ENCODE measurements at regions not wholly inside any gene's neighbourhood (a gene's known extent, or its start where the extent isn't known, plus 50 kb on each side); places are given as distances from the start of the nearest gene placed in this dataset.

DNA sequence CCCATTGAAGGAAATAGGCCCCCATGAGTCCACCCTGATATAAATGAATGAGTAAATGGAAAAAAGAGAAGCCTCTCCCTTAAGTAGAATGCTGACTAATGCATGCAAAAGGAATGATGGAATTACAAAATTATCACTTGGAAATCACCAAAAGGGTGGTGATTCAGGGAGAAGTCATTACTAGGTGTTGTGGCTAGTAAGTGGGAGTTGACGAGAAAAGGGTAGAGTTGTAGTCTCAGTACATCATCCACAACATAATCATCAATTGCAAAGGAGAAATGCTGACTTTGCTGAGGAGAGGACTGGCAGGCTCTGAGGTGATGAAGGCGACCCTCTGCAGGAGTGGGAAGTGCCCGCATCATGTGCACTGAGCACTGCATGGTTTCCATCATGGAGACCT, 201.5 kb upstream of the S1PR3 start:
- Histone ChIP-seq H3K4me2 (ENCODE audit: low read depth, low read length) (no peak overlapping the region), H3K36me3 (replicated peaks in 1 of 2; ENCODE audit: control insufficient read depth in 1 of 2, insufficient read depth in 2 of 2, low read length in 2 of 2) (no peaks in the 10 kb centered on the region), H3K79me2 (ENCODE audit: insufficient read depth, low read length) (no peaks in the 10 kb centered on the region), H3K4me1 (ENCODE audit: insufficient read depth, low read length) (no peaks in the 10 kb centered on the region), H3K27me3 (ENCODE audit: control insufficient read depth in 1 of 2, insufficient read depth in 2 of 2, low read length in 2 of 2) (peaks cover 0 to 7% of the 10 kb centered on the region in 2 experiments; a peak in 1 of 5 replicates), H3K9me3 (ENCODE audit: low read length) (no peaks in the 10 kb centered on the region), H4K20me1 (ENCODE audit: insufficient read depth, low read length) (no peaks in the 10 kb centered on the region), H3K27ac (ENCODE audit: extremely low read length, insufficient read depth, low read length) (no peak overlapping the region), H2AFZ (ENCODE audit: low read length) (no peak overlapping the region), H3K9ac (ENCODE audit: insufficient read depth, low read depth, low read length) (no peak overlapping the region), H3K4me3 (replicated peaks in 1 of 3; ENCODE audit: insufficient read depth in 1 of 3, low read depth in 2 of 3, low read length in 3 of 3) (no peak overlapping the region)
- TF ChIP-seq SNAI1 (CRISPR knock-in tag; IDR thresholded peaks at IDR 0.05; ENCODE audit: borderline replicate concordance) (no peak), ZFP90 (CRISPR knock-in tag; IDR thresholded peaks at IDR 0.05; ENCODE audit: borderline replicate concordance) (no peak), PRPF4 (IDR thresholded peaks at IDR 0.05; ENCODE audit: low read depth, low read length, poor library complexity, severe bottlenecking) (no peak), HDAC6 (IDR thresholded peaks at IDR 0.05; ENCODE audit: low read depth, low read length) (no peak), KLF11 (CRISPR knock-in tag; IDR thresholded peaks at IDR 0.05) (no peak), USF2 (IDR thresholded peaks at IDR 0.05; ENCODE audit: low read depth, low read length) (no peak), USF2 (CRISPR knock-in tag; IDR thresholded peaks at IDR 0.05; ENCODE audit: borderline replicate concordance) (no peak), HNF1A (IDR thresholded peaks at IDR 0.05; ENCODE audit: low read depth) (no peak), HNF1A (CRISPR knock-in tag; IDR thresholded peaks at IDR 0.05; ENCODE audit: borderline replicate concordance) (no peak), ZNF232 (CRISPR knock-in tag; IDR thresholded peaks at IDR 0.05; ENCODE audit: borderline replicate concordance) (no peak), ZFYVE20 (CRISPR knock-in tag; IDR thresholded peaks at IDR 0.05; ENCODE audit: borderline replicate concordance, low read depth) (no peak), CBX2 (IDR thresholded peaks at IDR 0.05; ENCODE audit: low read depth, low read length) (no peak), CBX2 (CRISPR knock-in tag; IDR thresholded peaks at IDR 0.05; ENCODE audit: low read depth) (no peak), ZNF382 (CRISPR knock-in tag; IDR thresholded peaks at IDR 0.05; ENCODE audit: borderline replicate concordance) (no peak)
- TF ChIP-seq, protein P1, sequence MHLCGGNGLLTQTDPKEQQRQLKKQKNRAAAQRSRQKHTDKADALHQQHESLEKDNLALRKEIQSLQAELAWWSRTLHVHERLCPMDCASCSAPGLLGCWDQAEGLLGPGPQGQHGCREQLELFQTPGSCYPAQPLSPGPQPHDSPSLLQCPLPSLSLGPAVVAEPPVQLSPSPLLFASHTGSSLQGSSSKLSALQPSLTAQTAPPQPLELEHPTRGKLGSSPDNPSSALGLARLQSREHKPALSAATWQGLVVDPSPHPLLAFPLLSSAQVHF (CRISPR knock-in tag; IDR thresholded peaks at IDR 0.05) = no peak
- no peak for FAIRE-seq
- in situ Hi-C loops (cut with HindIII; ENCODE audit: extremely low pct_ligation_motif_present, low pct_unique_long_range_greater_than_20kb) (no loop called here), intact Hi-C loops (cut with micrococcal nuclease; ENCODE audit: unreplicated experiment) (no loop called here)
- BruUV-seq (replicated peaks) = no TSS peak
- 24% methylated on average over 3 of the region's 3 CpGs for WGBS (ENCODE audit: low lambda C conversion rate)
- ATAC-seq = no peak
- CTCF ChIA-PET (ENCODE audit: low intra/inter-chr PET ratio, low total read pairs) = no interaction called here
- POLR2A ChIA-PET = no interaction called here
- no peak for DNase-seq (ENCODE audit: low spot score)
